ENCODE measurements at regions not wholly inside any gene's neighbourhood (a gene's known extent, or its start where the extent isn't known, plus 50 kb on each side); places are given as distances from the start of the nearest gene placed in this dataset.

GRCh38 chr9:2288309-2288708, 273.2 kb downstream of the SMARCA2 start:
- no peak overlapping the region for H3K4me3 ChIP-seq (ENCODE audit: control insufficient read depth, low read depth, low read length)
- no peak for DNase-seq (ENCODE audit: low read depth)
- TF ChIP-seq CTCF (IDR thresholded peaks at IDR 0.05; ENCODE audit: control insufficient read depth, insufficient read depth, low read depth, low read length, missing control alignments): no peak

GRCh38 chr9:2289263-2289662, 274.1 kb downstream of the SMARCA2 start:
- no peak for TF ChIP-seq CTCF (IDR thresholded peaks at IDR 0.05; ENCODE audit: control insufficient read depth, insufficient read depth, low read depth, low read length, missing control alignments)
- no peak overlapping the region for H3K4me3 ChIP-seq (ENCODE audit: control insufficient read depth, low read depth, low read length)
- no peak for DNase-seq (ENCODE audit: low read depth)

- no peak for DNase-seq (ENCODE audit: low read depth)
- no peak overlapping the region for H3K4me3 ChIP-seq (ENCODE audit: control insufficient read depth, low read depth, low read length)
- TF ChIP-seq CTCF (IDR thresholded peaks at IDR 0.05; ENCODE audit: control insufficient read depth, insufficient read depth, low read depth, low read length, missing control alignments): no peak
Observed at GRCh38 chr9:2290382-2290781, 275.2 kb downstream of the SMARCA2 start.

GRCh38 chr9:2291980-2292704, 277.0 kb downstream of the SMARCA2 start:
- no peak overlapping the region for H3K4me3 ChIP-seq (ENCODE audit: control insufficient read depth, low read depth, low read length)
- no peak for DNase-seq (ENCODE audit: low read depth)
- TF ChIP-seq CTCF (IDR thresholded peaks at IDR 0.05; ENCODE audit: control insufficient read depth, insufficient read depth, low read depth, low read length, missing control alignments): no peak

- no peak overlapping the region for H3K4me3 ChIP-seq (ENCODE audit: control insufficient read depth, low read depth, low read length)
- DNase-seq (ENCODE audit: low read depth): no peak
- no peak for TF ChIP-seq CTCF (IDR thresholded peaks at IDR 0.05; ENCODE audit: control insufficient read depth, insufficient read depth, low read depth, low read length, missing control alignments)
Observed at GRCh38 chr9:2292733-2293132, 277.6 kb downstream of the SMARCA2 start.

- H3K4me3 ChIP-seq (ENCODE audit: control insufficient read depth, low read depth, low read length): no peak overlapping the region
- TF ChIP-seq CTCF (IDR thresholded peaks at IDR 0.05; ENCODE audit: control insufficient read depth, insufficient read depth, low read depth, low read length, missing control alignments): no peak
- DNase-seq (ENCODE audit: low read depth): no peak
Observed at GRCh38 chr9:2297771-2298170, 282.6 kb downstream of the SMARCA2 start.
